ENCODE measurements at regions not wholly inside any gene's neighbourhood (a gene's known extent, or its start where the extent isn't known, plus 50 kb on each side); places are given as distances from the start of the nearest gene placed in this dataset.

- TF ChIP-seq POLR2A (IDR thresholded peaks at IDR 0.05; ENCODE audit: low read length) (no peak), GATA1 (IDR thresholded peaks at IDR 0.05; ENCODE audit: low read depth, low read length) (no peak)
These were observed 431.2 kb upstream of the FAM47C start for GRCh38 chrX:36577006-36577405.
